ENCODE measurements at regions not wholly inside any gene's neighbourhood (a gene's known extent, or its start where the extent isn't known, plus 50 kb on each side); places are given as distances from the start of the nearest gene placed in this dataset.

- TF ChIP-seq CTCF (IDR thresholded peaks at IDR 0.05) (no peak), POLR2A (IDR thresholded peaks at IDR 0.05) (no peak)
- intact Hi-C loops (cut with DNase I; ENCODE audit: low total_unique reads): no loop called here
- no peak for DNase-seq (ENCODE audit: low spot score in 2 of 2)
- no peak overlapping the region for H3K4me3 ChIP-seq (ENCODE audit: low read depth, poor library complexity, severe bottlenecking)
- WGBS, 2 donors: 86 to 87% methylated on average over 9 of the region's 9 CpGs
Observed at GRCh38 chr4:79634111-79634510, 226.1 kb upstream of the GK2 start.

GRCh38 chr4:79632114-79632513, 224.1 kb upstream of the GK2 start:
- intact Hi-C loops (cut with DNase I; ENCODE audit: low total_unique reads): no loop called here
- DNase-seq (ENCODE audit: low spot score in 2 of 2): no peak
- no peak for TF ChIP-seq POLR2A (IDR thresholded peaks at IDR 0.05)
- TF ChIP-seq CTCF (IDR thresholded peaks at IDR 0.05): no peak
- 59 to 67% methylated on average over 3 of the region's 3 CpGs for WGBS, 2 donors
- no peak overlapping the region for H3K4me3 ChIP-seq (ENCODE audit: low read depth, poor library complexity, severe bottlenecking)

- DNase-seq (ENCODE audit: low spot score in 2 of 2): no peak
- WGBS, 2 donors: 61 to 69% methylated on average over 2 of the region's 2 CpGs
- TF ChIP-seq POLR2A (IDR thresholded peaks at IDR 0.05) (no peak), CTCF (IDR thresholded peaks at IDR 0.05) (no peak)
- H3K4me3 ChIP-seq (ENCODE audit: low read depth, poor library complexity, severe bottlenecking): no peak overlapping the region
- intact Hi-C loops (cut with DNase I; ENCODE audit: low total_unique reads): no loop called here
Observed at GRCh38 chr4:79626611-79627010, 218.6 kb upstream of the GK2 start.

- no peak overlapping the region for H3K4me3 ChIP-seq (ENCODE audit: low read depth, poor library complexity, severe bottlenecking)
Observed at GRCh38 chr4:79626101-79626500, 218.1 kb upstream of the GK2 start.

GRCh38 chr4:79625361-79625760, 217.3 kb upstream of the GK2 start:
- intact Hi-C loops (cut with DNase I; ENCODE audit: low total_unique reads): no loop called here
- no peak overlapping the region for H3K4me3 ChIP-seq (ENCODE audit: low read depth, poor library complexity, severe bottlenecking)
- no peak for DNase-seq (ENCODE audit: low spot score in 2 of 2)
- 58 to 61% methylated on average over 2 of the region's 2 CpGs for WGBS, 2 donors
- TF ChIP-seq POLR2A (IDR thresholded peaks at IDR 0.05) (no peak), CTCF (IDR thresholded peaks at IDR 0.05) (no peak)

More at GRCh38 chr4:79626101-79626500, 218.1 kb upstream of the GK2 start:
- intact Hi-C loops (cut with DNase I; ENCODE audit: low total_unique reads): no loop called here
- 31 to 42% methylated on average over 5 of the region's 5 CpGs for WGBS, 2 donors
- TF ChIP-seq CTCF (IDR thresholded peaks at IDR 0.05) (no peak), POLR2A (IDR thresholded peaks at IDR 0.05) (no peak)
- DNase-seq (ENCODE audit: low spot score in 2 of 2): no peak
